OCI-M2 (cell line): ENCODE measurements at regions not wholly inside any gene's neighbourhood (a gene's known extent, or its start where the extent isn't known, plus 50 kb on each side); places are given as distances from the start of the nearest gene placed in this dataset.
"Not testable (repeated sequence)": the region's sequence is repeated elsewhere in the genome, so short reads cannot be mapped to it uniquely, and the experiment has no call there.

Experiments used
- DNase-seq: peaks from one replicate; lab custom pipeline; 2025; ENCODE audit not compliant: unreplicated experiment; lab: John Stamatoyannopoulos, UW

- no peak for DNase-seq
These were observed 112.9 kb upstream of the ADTRP start for GRCh38 chr6:11891547-11891946.

GRCh38 chr6:11890849-11891248 lies 112.2 kb upstream of the ADTRP start:
- no peak for DNase-seq

- no peak for DNase-seq
These were observed 111.6 kb upstream of the ADTRP start for GRCh38 chr6:11890209-11890608.

- no peak for DNase-seq
These were observed 111.0 kb upstream of the ADTRP start for GRCh38 chr6:11889572-11889971.

GRCh38 chr6:11888727-11889126 lies 110.1 kb upstream of the ADTRP start:
- no peak for DNase-seq

GRCh38 chr6:11885159-11885558 lies 106.6 kb upstream of the ADTRP start:
- no peak for DNase-seq

- not testable (repeated sequence) for DNase-seq
These were observed 104.9 kb upstream of the ADTRP start for GRCh38 chr6:11883471-11883870.

- not testable (repeated sequence) for DNase-seq
These were observed 101.6 kb upstream of the ADTRP start for GRCh38 chr6:11880156-11880555.

- no peak for DNase-seq
These were observed 100.1 kb upstream of the ADTRP start for GRCh38 chr6:11878735-11879134.

- no peak for DNase-seq
These were observed 99.4 kb upstream of the ADTRP start for GRCh38 chr6:11878029-11878428.

GRCh38 chr6:11876934-11877433 lies 98.4 kb upstream of the ADTRP start:
- no peak for DNase-seq

- DNase-seq: no peak
These were observed 96.9 kb upstream of the ADTRP start for GRCh38 chr6:11875325-11876109.

- DNase-seq: no peak
These were observed 91.2 kb upstream of the ADTRP start for GRCh38 chr6:11869672-11870340.

GRCh38 chr6:11868392-11868791 lies 89.8 kb upstream of the ADTRP start:
- no peak for DNase-seq

GRCh38 chr6:11865680-11866300 lies 87.2 kb upstream of the ADTRP start:
- no peak for DNase-seq

GRCh38 chr6:11858439-11858838 lies 79.8 kb upstream of the ADTRP start:
- no peak for DNase-seq

- no peak for DNase-seq
These were observed 77.1 kb upstream of the ADTRP start for GRCh38 chr6:11855743-11856142.

- no peak for DNase-seq
These were observed 76.0 kb upstream of the ADTRP start for GRCh38 chr6:11854408-11855165.

GRCh38 chr6:11853678-11854407 lies 75.2 kb upstream of the ADTRP start:
- no peak for DNase-seq

- no peak for DNase-seq
These were observed 73.6 kb upstream of the ADTRP start for GRCh38 chr6:11852061-11852651.
